ENCODE measurements at regions not wholly inside any gene's neighbourhood (a gene's known extent, or its start where the extent isn't known, plus 50 kb on each side); places are given as distances from the start of the nearest gene placed in this dataset.

GRCh38 chr3:106213954-106214353 is 345.1 kb upstream of the CBLB start:
- no peaks in the 10 kb centered on the region for H3K9me3 ChIP-seq (ENCODE audit: insufficient read depth, low read depth, low read length)
- H3K4me2 ChIP-seq (ENCODE audit: low read depth, low read length, poor library complexity, severe bottlenecking): no peak overlapping the region
- no peak for TF ChIP-seq EZH2phosphoT487 (IDR thresholded peaks at IDR 0.05; ENCODE audit: borderline replicate concordance)
- no peak for TF ChIP-seq CTCF (conservative IDR thresholded peaks at IDR 0.05; ENCODE audit: low read length)

GRCh38 chr3:106214641-106215040 is 345.8 kb upstream of the CBLB start:
- no peaks in the 10 kb centered on the region for H3K27me3 ChIP-seq (ENCODE audit: insufficient read depth, low read length, poor library complexity, severe bottlenecking)
- H4K20me1 ChIP-seq (ENCODE audit: insufficient read depth, low read length, poor library complexity, severe bottlenecking): no peaks in the 10 kb centered on the region
- H3K4me2 ChIP-seq (ENCODE audit: low read depth, low read length, poor library complexity, severe bottlenecking): no peak overlapping the region
- no peaks in the 10 kb centered on the region for H3K36me3 ChIP-seq (ENCODE audit: insufficient read depth, low read length)
- H3K9me3 ChIP-seq (ENCODE audit: insufficient read depth, low read depth, low read length): peaks cover 4% of the 10 kb centered on the region; the same call in 1 of the 2 replicates
- no peaks in the 10 kb centered on the region for H3K79me2 ChIP-seq (ENCODE audit: insufficient read depth, low read length)
- no peak overlapping the region for H2AFZ ChIP-seq (ENCODE audit: low read length)
- no peak for TF ChIP-seq EZH2phosphoT487 (IDR thresholded peaks at IDR 0.05; ENCODE audit: borderline replicate concordance)
- TF ChIP-seq CTCF (conservative IDR thresholded peaks at IDR 0.05; ENCODE audit: low read length): no peak
- H3K4me3 ChIP-seq (ENCODE audit: low read length, poor library complexity, severe bottlenecking): no peak overlapping the region
- H3K4me1 ChIP-seq (ENCODE audit: insufficient read depth, low read length, poor library complexity, severe bottlenecking): peaks cover 6% of the 10 kb centered on the region
- H3F3A ChIP-seq (ENCODE audit: low read depth): no peaks in the 10 kb centered on the region
- H3K9me2 ChIP-seq (replicated peaks; ENCODE audit: low read depth, low read length): no peaks in the 10 kb centered on the region
- H3K9ac ChIP-seq (ENCODE audit: low read depth, low read length, poor library complexity, severe bottlenecking): no peak overlapping the region

More at GRCh38 chr3:106213954-106214353, 345.1 kb upstream of the CBLB start:
- Histone ChIP-seq H3K4me3 (ENCODE audit: low read length, poor library complexity, severe bottlenecking) (no peak overlapping the region), H3K9ac (ENCODE audit: low read depth, low read length, poor library complexity, severe bottlenecking) (no peak overlapping the region), H3K36me3 (ENCODE audit: insufficient read depth, low read length) (no peaks in the 10 kb centered on the region), H3F3A (ENCODE audit: low read depth) (no peaks in the 10 kb centered on the region), H3K9me2 (replicated peaks; ENCODE audit: low read depth, low read length) (no peaks in the 10 kb centered on the region), H4K20me1 (ENCODE audit: insufficient read depth, low read length, poor library complexity, severe bottlenecking) (no peaks in the 10 kb centered on the region), H2AFZ (ENCODE audit: low read length) (no peak overlapping the region), H3K27me3 (ENCODE audit: insufficient read depth, low read length, poor library complexity, severe bottlenecking) (no peaks in the 10 kb centered on the region), H3K79me2 (ENCODE audit: insufficient read depth, low read length) (no peaks in the 10 kb centered on the region), H3K4me1 (ENCODE audit: insufficient read depth, low read length, poor library complexity, severe bottlenecking) (peaks cover 6% of the 10 kb centered on the region)

GRCh38 chr3:106215047-106215446 is 346.2 kb upstream of the CBLB start:
- TF ChIP-seq EZH2phosphoT487 (IDR thresholded peaks at IDR 0.05; ENCODE audit: borderline replicate concordance): no peak
- no peak overlapping the region for H3K9ac ChIP-seq (ENCODE audit: low read depth, low read length, poor library complexity, severe bottlenecking)
- H3K27me3 ChIP-seq (ENCODE audit: insufficient read depth, low read length, poor library complexity, severe bottlenecking): no peaks in the 10 kb centered on the region
- no peaks in the 10 kb centered on the region for H4K20me1 ChIP-seq (ENCODE audit: insufficient read depth, low read length, poor library complexity, severe bottlenecking)
- no peaks in the 10 kb centered on the region for H3K9me2 ChIP-seq (replicated peaks; ENCODE audit: low read depth, low read length)
- H3K4me1 ChIP-seq (ENCODE audit: insufficient read depth, low read length, poor library complexity, severe bottlenecking): peaks cover 6% of the 10 kb centered on the region
- no peak overlapping the region for H3K4me2 ChIP-seq (ENCODE audit: low read depth, low read length, poor library complexity, severe bottlenecking)
- H3K4me3 ChIP-seq (ENCODE audit: low read length, poor library complexity, severe bottlenecking): no peak overlapping the region
- H3K79me2 ChIP-seq (ENCODE audit: insufficient read depth, low read length): no peaks in the 10 kb centered on the region
- H3F3A ChIP-seq (ENCODE audit: low read depth): no peaks in the 10 kb centered on the region
- peaks cover 4% of the 10 kb centered on the region; the same call in 1 of the 2 replicates for H3K9me3 ChIP-seq (ENCODE audit: insufficient read depth, low read depth, low read length)
- no peaks in the 10 kb centered on the region for H3K36me3 ChIP-seq (ENCODE audit: insufficient read depth, low read length)
- no peak overlapping the region for H2AFZ ChIP-seq (ENCODE audit: low read length)

- H3K4me2 ChIP-seq (ENCODE audit: low read depth, low read length, poor library complexity, severe bottlenecking): no peak overlapping the region
- H4K20me1 ChIP-seq (ENCODE audit: insufficient read depth, low read length, poor library complexity, severe bottlenecking): no peaks in the 10 kb centered on the region
- no peak overlapping the region for H3K9ac ChIP-seq (ENCODE audit: low read depth, low read length, poor library complexity, severe bottlenecking)
- no peaks in the 10 kb centered on the region for H3F3A ChIP-seq (ENCODE audit: low read depth)
- no peaks in the 10 kb centered on the region for H3K27me3 ChIP-seq (ENCODE audit: insufficient read depth, low read length, poor library complexity, severe bottlenecking)
- no peak overlapping the region for H2AFZ ChIP-seq (ENCODE audit: low read length)
- peaks cover 4% of the 10 kb centered on the region; the same call in 1 of the 2 replicates for H3K9me3 ChIP-seq (ENCODE audit: insufficient read depth, low read depth, low read length)
- H3K9me2 ChIP-seq (replicated peaks; ENCODE audit: low read depth, low read length): no peaks in the 10 kb centered on the region
- H3K36me3 ChIP-seq (ENCODE audit: insufficient read depth, low read length): no peaks in the 10 kb centered on the region
- H3K4me3 ChIP-seq (ENCODE audit: low read length, poor library complexity, severe bottlenecking): no peak overlapping the region
- no peaks in the 10 kb centered on the region for H3K79me2 ChIP-seq (ENCODE audit: insufficient read depth, low read length)
- H3K4me1 ChIP-seq (ENCODE audit: insufficient read depth, low read length, poor library complexity, severe bottlenecking): peaks cover 1% of the 10 kb centered on the region
- no peak for TF ChIP-seq CTCF (conservative IDR thresholded peaks at IDR 0.05; ENCODE audit: low read length)
- TF ChIP-seq EZH2phosphoT487 (IDR thresholded peaks at IDR 0.05; ENCODE audit: borderline replicate concordance): no peak
Measured at GRCh38 chr3:106217745-106218144, 348.9 kb upstream of the CBLB start.
